A549 (cell line): ENCODE measurements at regions not wholly inside any gene's neighbourhood (a gene's known extent, or its start where the extent isn't known, plus 50 kb on each side); places are given as distances from the start of the nearest gene placed in this dataset.

Experiments used
- BCL3 ChIP-seq: fragments of >200 bp; sonication (Bioruptor Twin); formaldehyde crosslinking; IDR thresholded peaks from 3 replicates; pipeline ENCODE4 v1.6.1; 2016
- CEBPB ChIP-seq, 2 experiments: fragments of >200 bp in 1 of 2; sonication (Bioruptor Twin) in 1 of 2; formaldehyde crosslinking in 1 of 2; IDR thresholded peaks; 2 replicates each; pipeline ENCODE4 v1.6.1; 2012 to 2016
- ELK1 ChIP-seq: fragments of 150-350 bp; IDR thresholded peaks from 2 replicates; pipeline ENCODE4 v1.6.1; 2014; ENCODE audit warnings: low read depth, mild to moderate bottlenecking, low read length
- KDM5A ChIP-seq: fragments of 200-600 bp; sonication (generic); IDR thresholded peaks from 2 replicates; pipeline ENCODE4 v1.6.1; 2016; ENCODE audit warnings: antibody characterized with exemption, mild to moderate bottlenecking
- NFE2L2 ChIP-seq: fragments of 150-350 bp; conservative IDR thresholded peaks from 2 replicates; pipeline ENCODE4 v1.6.1; 2014; ENCODE audit warnings: low read length
- PHF8 ChIP-seq: fragments of 200-600 bp; sonication (generic); IDR thresholded peaks from 2 replicates; pipeline ENCODE4 v1.6.1; 2016; ENCODE audit warnings: low read depth, mild to moderate bottlenecking, antibody characterized with exemption, moderate library complexity, borderline replicate concordance
- POLR2A ChIP-seq: IDR thresholded peaks from 2 replicates; pipeline ENCODE4 v1.6.1; 2012; ENCODE audit warnings: mild to moderate bottlenecking, low read length
- POLR2AphosphoS2 ChIP-seq: conservative IDR thresholded peaks from 2 replicates; pipeline ENCODE4 v1.6.1; 2012; ENCODE audit warnings: low read length, improper control_type of control experiment, inconsistent platforms
- SMC3 ChIP-seq: fragments of >200 bp; sonication (Bioruptor Twin); formaldehyde crosslinking; IDR thresholded peaks from 3 replicates; pipeline ENCODE4 v1.6.1; 2018; ENCODE audit warnings: inconsistent platforms
- TF ChIP-seq, protein P1 (sequence below): fragments of >200 bp; sonication (Bioruptor Twin); formaldehyde crosslinking; IDR thresholded peaks from 3 replicates; pipeline ENCODE4 v1.5.1; 2016
- TF ChIP-seq, protein P2 (sequence below): IDR thresholded peaks from 2 replicates; pipeline ENCODE4 v1.6.1; 2012

DNA sequence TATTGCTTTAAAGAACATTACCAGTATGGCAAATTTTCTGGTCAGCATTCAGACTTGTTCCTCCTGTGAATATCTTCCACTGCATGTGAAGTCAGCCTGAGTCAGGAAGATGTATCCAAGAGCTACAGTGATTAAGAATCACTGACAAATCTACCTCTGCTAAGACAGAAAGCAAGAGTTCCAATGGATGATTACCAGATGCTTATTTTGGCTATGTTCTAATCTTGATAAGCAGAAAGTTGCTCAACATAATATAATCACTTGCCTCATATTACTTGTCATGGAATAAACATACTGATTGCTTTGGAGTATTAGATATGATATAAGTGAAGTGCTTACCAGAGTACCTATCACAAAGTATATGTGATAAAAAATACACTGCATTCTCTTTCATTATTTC is 738.1 kb downstream of the ADGRL2 start:
- no peak for TF ChIP-seq POLR2A
- TF ChIP-seq, protein P1, sequence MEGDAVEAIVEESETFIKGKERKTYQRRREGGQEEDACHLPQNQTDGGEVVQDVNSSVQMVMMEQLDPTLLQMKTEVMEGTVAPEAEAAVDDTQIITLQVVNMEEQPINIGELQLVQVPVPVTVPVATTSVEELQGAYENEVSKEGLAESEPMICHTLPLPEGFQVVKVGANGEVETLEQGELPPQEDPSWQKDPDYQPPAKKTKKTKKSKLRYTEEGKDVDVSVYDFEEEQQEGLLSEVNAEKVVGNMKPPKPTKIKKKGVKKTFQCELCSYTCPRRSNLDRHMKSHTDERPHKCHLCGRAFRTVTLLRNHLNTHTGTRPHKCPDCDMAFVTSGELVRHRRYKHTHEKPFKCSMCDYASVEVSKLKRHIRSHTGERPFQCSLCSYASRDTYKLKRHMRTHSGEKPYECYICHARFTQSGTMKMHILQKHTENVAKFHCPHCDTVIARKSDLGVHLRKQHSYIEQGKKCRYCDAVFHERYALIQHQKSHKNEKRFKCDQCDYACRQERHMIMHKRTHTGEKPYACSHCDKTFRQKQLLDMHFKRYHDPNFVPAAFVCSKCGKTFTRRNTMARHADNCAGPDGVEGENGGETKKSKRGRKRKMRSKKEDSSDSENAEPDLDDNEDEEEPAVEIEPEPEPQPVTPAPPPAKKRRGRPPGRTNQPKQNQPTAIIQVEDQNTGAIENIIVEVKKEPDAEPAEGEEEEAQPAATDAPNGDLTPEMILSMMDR = no peak
- TF ChIP-seq NFE2L2 = no peak
- no peak for TF ChIP-seq BCL3
- TF ChIP-seq, protein P2, sequence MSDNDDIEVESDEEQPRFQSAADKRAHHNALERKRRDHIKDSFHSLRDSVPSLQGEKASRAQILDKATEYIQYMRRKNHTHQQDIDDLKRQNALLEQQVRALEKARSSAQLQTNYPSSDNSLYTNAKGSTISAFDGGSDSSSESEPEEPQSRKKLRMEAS = no peak
- no peak for TF ChIP-seq KDM5A
- TF ChIP-seq SMC3 = no peak
- no peak for TF ChIP-seq PHF8
- TF ChIP-seq POLR2AphosphoS2 = no peak
- TF ChIP-seq CEBPB (IDR thresholded peaks at IDR 0.05) = no peak
- no peak for TF ChIP-seq ELK1
